WTC11 (cell line): ENCODE measurements at regions not wholly inside any gene's neighbourhood (a gene's known extent, or its start where the extent isn't known, plus 50 kb on each side); places are given as distances from the start of the nearest gene placed in this dataset.
"Not testable (repeated sequence)": the region's sequence is repeated elsewhere in the genome, so short reads cannot be mapped to it uniquely, and the experiment has no call there.

Experiments
- ATAC-seq: fragments of 200-7000 bp; cut with Tn5 transposase; 2 replicates; pipeline ENCODE4 v1.10.0; 2021; ENCODE audit warnings: mild to moderate bottlenecking, moderate library complexity
- CTCF ChIA-PET: fragments of 300-600 bp; sonication (Branson Sonifier 250); formaldehyde crosslinking; loops from one replicate; lab custom pipeline; 2021; ENCODE audit warnings: antibody characterized with exemption; lab: Charles Lee
- POLR2A ChIA-PET: fragments of 350-600 bp; sonication (Branson Sonifier 250); formaldehyde crosslinking; loops from one replicate; lab custom pipeline; 2021; ENCODE audit warnings: antibody characterized with exemption; lab: Charles Lee
- DNase-seq: peaks from one replicate; pipeline ENCODE4 v3.0.0; 2021; ENCODE audit warnings: low spot score
- H3K27ac Mint-ChIP-seq: 2 replicates; pipeline ENCODE4 v1.8.0; 2021; ENCODE audit warnings: mixed read lengths
- H3K27me3 Mint-ChIP-seq: 2 replicates; pipeline ENCODE4 v1.8.0; 2021; ENCODE audit warnings: low read depth, mild to moderate bottlenecking, moderate library complexity, mixed read lengths
- H3K36me3 Mint-ChIP-seq: 2 replicates; pipeline ENCODE4 v1.8.0; 2021; ENCODE audit warnings: mixed read lengths
- H3K4me1 Mint-ChIP-seq: 2 replicates; pipeline ENCODE4 v1.8.0; 2022; ENCODE audit warnings: mixed read lengths
- H3K4me3 Mint-ChIP-seq: 2 replicates; pipeline ENCODE4 v1.8.0; 2021; ENCODE audit warnings: mild to moderate bottlenecking, moderate library complexity, mixed read lengths
- H3K9me3 Mint-ChIP-seq: 2 replicates; pipeline ENCODE4 v1.8.0; 2021; ENCODE audit warnings: mixed read lengths
- AR ChIP-seq: fragments of 250-450 bp; sonication (Bioruptor Pico); IDR thresholded peaks from 2 replicates; pipeline ENCODE4 v1.9.0; 2021; ENCODE audit warnings: mild to moderate bottlenecking
- ATF3 ChIP-seq: sonication (generic); formaldehyde crosslinking; conservative IDR thresholded peaks from 2 replicates; pipeline ENCODE4 v1.8.1; 2022; ENCODE audit warnings: mild to moderate bottlenecking, missing genetic modification reagents
- ATF6 ChIP-seq: sonication (generic); formaldehyde crosslinking; IDR thresholded peaks from 2 replicates; pipeline ENCODE4 v1.8.1; 2023; ENCODE audit warnings: mild to moderate bottlenecking, missing genetic modification reagents
- EMX1 ChIP-seq: fragments of 250-450 bp; sonication (Bioruptor Pico); IDR thresholded peaks from 2 replicates; pipeline ENCODE4 v1.8.0; 2021; ENCODE audit warnings: mild to moderate bottlenecking
- FOXK1 ChIP-seq: sonication (generic); formaldehyde crosslinking; IDR thresholded peaks from 2 replicates; pipeline ENCODE4 v1.8.0; 2022; ENCODE audit warnings: mild to moderate bottlenecking, moderate library complexity, missing genetic modification reagents
- MAX ChIP-seq: sonication (generic); formaldehyde crosslinking; IDR thresholded peaks from 2 replicates; pipeline ENCODE4 v1.8.0; 2022; ENCODE audit warnings: mild to moderate bottlenecking, missing genetic modification reagents
- NFYB ChIP-seq: sonication (generic); formaldehyde crosslinking; conservative IDR thresholded peaks from 2 replicates; pipeline ENCODE4 v1.8.0; 2022; ENCODE audit warnings: low read depth, missing genetic modification reagents
- NR1H2 ChIP-seq: sonication (generic); formaldehyde crosslinking; IDR thresholded peaks from 2 replicates; pipeline ENCODE4 v1.9.0; 2021; ENCODE audit warnings: mild to moderate bottlenecking, moderate library complexity, missing genetic modification reagents
- NR3C1 ChIP-seq: sonication (generic); formaldehyde crosslinking; conservative IDR thresholded peaks from 2 replicates; pipeline ENCODE4 v1.8.1; 2023; ENCODE audit warnings: low read depth, mild to moderate bottlenecking, missing genetic modification reagents
- SMAD4 ChIP-seq: sonication (generic); formaldehyde crosslinking; IDR thresholded peaks from 2 replicates; pipeline ENCODE4 v1.8.0; 2022; ENCODE audit warnings: mild to moderate bottlenecking, missing genetic modification reagents
- SOX15 ChIP-seq: fragments of 250-450 bp; sonication (Bioruptor Pico); IDR thresholded peaks from 2 replicates; pipeline ENCODE4 v1.9.0; 2021; ENCODE audit warnings: mild to moderate bottlenecking
- STAT6 ChIP-seq: sonication (generic); formaldehyde crosslinking; conservative IDR thresholded peaks from 2 replicates; pipeline ENCODE4 v1.8.1; 2023; ENCODE audit warnings: mild to moderate bottlenecking, low read depth, missing genetic modification reagents, moderate library complexity
- ZBTB43 ChIP-seq: sonication (generic); formaldehyde crosslinking; IDR thresholded peaks from 2 replicates; pipeline ENCODE4 v1.8.1; 2023; ENCODE audit warnings: mild to moderate bottlenecking, missing genetic modification reagents
- ZMAT4 ChIP-seq: fragments of 250-450 bp; sonication (Bioruptor Pico); IDR thresholded peaks from 2 replicates; pipeline ENCODE4 v1.9.0; 2021; ENCODE audit warnings: mild to moderate bottlenecking
- ZNF317 ChIP-seq: sonication (generic); formaldehyde crosslinking; IDR thresholded peaks from 2 replicates; pipeline ENCODE4 v1.8.1; 2023; ENCODE audit warnings: low read depth, mild to moderate bottlenecking, moderate library complexity, missing genetic modification reagents, borderline replicate concordance
- ZNF396 ChIP-seq: fragments of 250-450 bp; sonication (Bioruptor Pico); IDR thresholded peaks from 2 replicates; pipeline ENCODE4 v1.8.0; 2021; ENCODE audit warnings: mild to moderate bottlenecking, moderate library complexity, borderline replicate concordance

- H3K27ac Mint-ChIP-seq, ATAC-seq, H3K9me3 Mint-ChIP-seq, DNase-seq, CTCF ChIA-PET, H3K4me3 Mint-ChIP-seq, H3K36me3 Mint-ChIP-seq, H3K27me3 Mint-ChIP-seq, POLR2A ChIA-PET: not testable (repeated sequence)
- peaks cover 11% of the 10 kb centered on the region for H3K4me1 Mint-ChIP-seq
These were observed 235.7 kb upstream of the DSEL start for GRCh38 chr18:67752211-67752610.

- Mint-ChIP-seq H3K9me3 (peaks cover 45% of the 10 kb centered on the region), H3K27me3 (no peaks in the 10 kb centered on the region; the same call in 1 of the 2 replicates), H3K4me3 (no peak overlapping the region)
- no peak for DNase-seq
- CTCF ChIA-PET, result interaction anchor here (1.6 kb wide), 1 partner anchor 32 kb away, joined by 4 read pairs; no protein-coding TSS in a partner anchor
- TF ChIP-seq ZBTB43 (CRISPR knock-in tag) (no peak), ZNF317 (CRISPR knock-in tag) (no peak), SMAD4 (CRISPR knock-in tag) (no peak), MAX (no peak), STAT6 (CRISPR knock-in tag) (no peak), FOXK1 (CRISPR knock-in tag) (no peak), NR3C1 (CRISPR knock-in tag) (no peak), ATF3 (no peak), ZNF396 (CRISPR knock-in tag) (no peak), EMX1 (CRISPR knock-in tag) (no peak), AR (CRISPR knock-in tag) (no peak), ZMAT4 (no peak), ATF6 (CRISPR knock-in tag) (no peak), NFYB (no peak), SOX15 (no peak), NR1H2 (CRISPR knock-in tag) (no peak)
- TF ChIP-seq, all 79 proteins: peak for 0
- Mint-ChIP-seq H3K4me1 (no peaks in the 10 kb centered on the region), H3K36me3 (peaks cover 24% of the 10 kb centered on the region), H3K27ac (no peak overlapping the region)
- no peak for ATAC-seq
- POLR2A ChIA-PET, result no interaction called here
These were observed 226.4 kb upstream of the DSEL start for GRCh38 chr18:67742954-67743353.
